Endothelial cell of umbilical vein (primary cell): ENCODE measurements at regions not wholly inside any gene's neighbourhood (a gene's known extent, or its start where the extent isn't known, plus 50 kb on each side); places are given as distances from the start of the nearest gene placed in this dataset.

ENCODE experiments used
- POLR2A ChIP-seq: IDR thresholded peaks from 2 replicates; pipeline ENCODE4 v1.6.1; 2012; ENCODE audit warnings: low read depth, mild to moderate bottlenecking, control low read depth, low read length
- POLR2AphosphoS5 ChIP-seq: IDR thresholded peaks from 2 replicates; pipeline ENCODE4 v1.6.1; 2012; ENCODE audit warnings: low read depth, mild to moderate bottlenecking, control low read depth, low read length, moderate library complexity; ENCODE audit not compliant: insufficient read depth

DNA sequence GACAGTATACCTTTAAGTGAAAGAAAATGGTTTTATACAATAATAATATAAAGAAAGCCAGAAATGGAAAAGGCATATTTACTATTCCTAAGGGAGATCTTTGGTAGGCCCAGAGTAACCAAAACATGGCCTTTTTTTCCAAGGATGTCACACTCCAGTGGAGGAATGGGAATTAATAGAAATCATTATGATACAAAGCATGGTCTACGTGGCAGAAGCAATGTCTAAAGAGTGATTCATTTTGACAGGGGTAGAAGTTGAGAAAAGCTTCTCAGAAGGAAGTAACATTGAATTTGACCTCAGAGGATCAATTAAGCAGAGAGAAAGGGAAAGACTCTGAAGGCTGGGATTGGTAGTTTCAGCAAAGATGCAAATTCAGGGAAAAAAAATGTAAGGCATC, 208.6 kb downstream of the BTG1 start:
- TF ChIP-seq POLR2AphosphoS5 (no peak), POLR2A (no peak)
